ENCODE measurements at regions not wholly inside any gene's neighbourhood (a gene's known extent, or its start where the extent isn't known, plus 50 kb on each side); places are given as distances from the start of the nearest gene placed in this dataset.

DNA sequence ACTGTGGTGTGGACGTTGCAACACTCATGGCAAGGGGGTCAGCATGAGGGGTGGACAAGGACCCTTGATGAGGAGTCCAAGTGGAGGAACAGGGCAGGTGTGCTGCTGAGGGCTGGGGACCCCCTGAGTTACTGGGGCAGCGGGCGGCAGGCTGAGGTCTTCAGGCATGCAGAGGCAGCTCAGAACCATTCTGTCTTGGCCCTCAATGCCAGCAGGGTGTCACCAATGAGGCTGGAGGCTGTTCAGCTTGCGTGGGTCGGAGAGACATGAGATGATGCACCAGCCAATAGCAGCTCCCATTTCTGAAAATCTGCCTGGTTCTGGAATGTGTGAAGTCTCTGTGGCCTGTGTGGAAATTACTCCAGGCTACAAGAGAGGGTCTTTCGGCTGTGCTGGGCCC, 105.4 kb downstream of the INHBB start:
- Histone ChIP-seq H4K91ac (ENCODE audit: low read length) (no peak overlapping the region), H3K23ac (ENCODE audit: low read length in 2 of 2) (no peak overlapping the region), H3K18ac (ENCODE audit: low read depth in 1 of 2, low read length in 2 of 2) (no peak overlapping the region), H3K9me3 (ENCODE audit: control insufficient read depth, low read length) (no peaks in the 10 kb centered on the region), H2BK15ac (ENCODE audit: low read depth, poor library complexity, severe bottlenecking) (no peak overlapping the region), H4K8ac (ENCODE audit: low read length) (no peak overlapping the region), H3K4ac (ENCODE audit: low read depth in 1 of 2, low read length in 2 of 2) (no peak overlapping the region), H2AK5ac (ENCODE audit: low read length, severe bottlenecking) (no peak overlapping the region), H3K4me1 (ENCODE audit: control insufficient read depth, insufficient read depth, low read depth, low read length) (peaks cover 5% of the 10 kb centered on the region), H3K14ac (ENCODE audit: low read length in 2 of 2) (no peak overlapping the region), H3K4me3 (ENCODE audit: insufficient read depth in 1 of 2, low read depth in 1 of 2, low read length in 2 of 2) (peak overlapping the region in 1 of 2 experiments; percentile 17), H2BK5ac (ENCODE audit: low read depth, low read length, poor library complexity, severe bottlenecking) (no peak overlapping the region), H3K27me3 (ENCODE audit: control insufficient read depth in 1 of 2, insufficient read depth in 1 of 2, low read length in 2 of 2) (peaks cover 12 to 49% of the 10 kb centered on the region in 2 experiments), H3K79me1 (replicated peaks; ENCODE audit: low read length, poor library complexity, severe bottlenecking) (no peaks in the 10 kb centered on the region), H3K27ac (ENCODE audit: low read length, poor library complexity, severe bottlenecking) (no peak overlapping the region), H2BK12ac (ENCODE audit: low read length in 2 of 2) (no peak overlapping the region), H3K4me2 (ENCODE audit: low read length, poor library complexity, severe bottlenecking) (no peak overlapping the region), H3K9ac (ENCODE audit: low read length) (no peak overlapping the region), H2BK120ac (ENCODE audit: low read depth, low read length) (no peak overlapping the region), H2AFZ (ENCODE audit: low read depth, low read length) (no peak overlapping the region), H3K36me3 (ENCODE audit: control insufficient read depth in 1 of 2, insufficient read depth in 2 of 2, low read depth in 1 of 2, low read length in 2 of 2) (peaks cover 0 to 3% of the 10 kb centered on the region in 2 experiments)
- WGBS, result 94% methylated on average over 6 of the region's 6 CpGs
- DNase-seq, result no peak

DNA sequence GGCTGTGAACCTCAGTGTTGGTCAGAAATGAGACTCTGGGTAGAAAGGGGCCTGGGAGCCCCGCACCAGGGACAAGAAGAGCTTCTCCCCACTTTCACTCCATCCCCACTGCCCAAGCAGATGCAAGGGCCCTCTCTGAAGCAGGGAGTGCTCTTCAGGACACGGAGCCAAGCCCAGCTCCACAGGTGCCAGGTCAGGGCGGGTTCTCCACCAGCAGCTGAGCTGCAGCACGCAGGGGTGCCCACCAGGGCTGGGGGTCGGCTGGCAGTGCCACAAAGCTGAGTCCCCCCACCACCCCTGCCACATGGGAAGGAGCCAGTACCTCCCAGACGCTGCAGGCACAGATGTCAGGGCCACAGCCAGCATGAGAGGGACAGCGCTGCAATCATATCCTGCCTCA, 106.2 kb downstream of the INHBB start:
- H4K91ac ChIP-seq (ENCODE audit: low read length), result no peak overlapping the region
- no peak overlapping the region for H2AFZ ChIP-seq (ENCODE audit: low read depth, low read length)
- no peaks in the 10 kb centered on the region for H3K79me1 ChIP-seq (replicated peaks; ENCODE audit: low read length, poor library complexity, severe bottlenecking)
- H3K9me3 ChIP-seq (ENCODE audit: control insufficient read depth, low read length), result no peaks in the 10 kb centered on the region
- H3K4me2 ChIP-seq (ENCODE audit: low read length, poor library complexity, severe bottlenecking), result no peak overlapping the region
- H2BK12ac ChIP-seq (ENCODE audit: low read length in 2 of 2), result no peak overlapping the region
- peaks cover 12 to 47% of the 10 kb centered on the region in 2 experiments for H3K27me3 ChIP-seq (ENCODE audit: control insufficient read depth in 1 of 2, insufficient read depth in 1 of 2, low read length in 2 of 2)
- no peak overlapping the region for H3K4me3 ChIP-seq (ENCODE audit: insufficient read depth in 1 of 2, low read depth in 1 of 2, low read length in 2 of 2)
- peaks cover 5% of the 10 kb centered on the region for H3K4me1 ChIP-seq (ENCODE audit: control insufficient read depth, insufficient read depth, low read depth, low read length)
- H2BK15ac ChIP-seq (ENCODE audit: low read depth, poor library complexity, severe bottlenecking), result no peak overlapping the region
- no peak overlapping the region for H2BK120ac ChIP-seq (ENCODE audit: low read depth, low read length)
- H3K23ac ChIP-seq (ENCODE audit: low read length in 2 of 2), result no peak overlapping the region
- no peak overlapping the region for H3K18ac ChIP-seq (ENCODE audit: low read depth in 1 of 2, low read length in 2 of 2)
- H3K36me3 ChIP-seq (ENCODE audit: control insufficient read depth in 1 of 2, insufficient read depth in 2 of 2, low read depth in 1 of 2, low read length in 2 of 2), result peaks cover 0 to 3% of the 10 kb centered on the region in 2 experiments
- DNase-seq, result no peak
- H3K27ac ChIP-seq (ENCODE audit: low read length, poor library complexity, severe bottlenecking), result no peak overlapping the region
- H3K14ac ChIP-seq (ENCODE audit: low read length in 2 of 2), result no peak overlapping the region
- 86% methylated on average over 7 of the region's 7 CpGs for WGBS
- H3K9ac ChIP-seq (ENCODE audit: low read length), result no peak overlapping the region
- no peak overlapping the region for H4K8ac ChIP-seq (ENCODE audit: low read length)
- H3K4ac ChIP-seq (ENCODE audit: low read depth in 1 of 2, low read length in 2 of 2), result no peak overlapping the region
- no peak overlapping the region for H2AK5ac ChIP-seq (ENCODE audit: low read length, severe bottlenecking)
- H2BK5ac ChIP-seq (ENCODE audit: low read depth, low read length, poor library complexity, severe bottlenecking), result no peak overlapping the region

DNA sequence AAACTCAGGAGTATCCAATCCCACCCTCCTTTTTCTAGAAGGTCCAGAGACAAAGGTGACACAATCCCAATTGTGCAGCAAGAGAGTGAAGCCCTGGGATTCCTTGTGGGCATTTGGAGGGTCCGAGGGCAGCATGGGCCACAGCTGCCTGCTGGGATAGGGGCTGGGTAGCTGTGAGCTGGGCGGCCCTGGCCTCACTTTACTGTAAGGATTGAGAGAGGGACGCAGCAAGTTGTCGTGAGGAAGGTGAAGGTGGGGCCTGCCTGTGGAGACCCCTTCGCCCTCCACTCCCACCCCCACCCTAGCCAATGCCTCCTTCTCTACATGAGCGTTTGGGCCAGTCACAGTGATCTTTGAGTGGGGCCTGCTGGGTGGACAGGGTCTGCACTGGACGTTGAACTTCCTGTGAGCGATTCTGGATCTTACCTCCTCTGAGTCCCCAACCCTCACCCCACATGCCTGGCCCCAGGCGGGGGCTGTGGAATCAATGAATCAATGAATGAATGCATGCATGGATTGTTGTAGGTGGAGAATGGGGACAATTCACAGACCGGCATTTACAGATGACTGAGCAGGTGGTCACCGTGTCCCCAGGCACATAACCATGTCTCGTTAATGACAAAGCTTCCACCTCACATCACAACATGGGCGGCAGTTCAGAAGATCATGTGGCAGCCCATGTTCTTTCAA, 107.2 kb downstream of the INHBB start:
- Histone ChIP-seq H3K14ac (ENCODE audit: low read length in 2 of 2) (peak overlapping the region in 1 of 2 experiments; percentile 55), H2BK120ac (ENCODE audit: low read depth, low read length) (no peak overlapping the region), H2AFZ (ENCODE audit: low read depth, low read length) (no peak overlapping the region), H4K91ac (ENCODE audit: low read length) (no peak overlapping the region), H3K4ac (ENCODE audit: low read depth in 1 of 2, low read length in 2 of 2) (no peak overlapping the region), H3K23ac (ENCODE audit: low read length in 2 of 2) (no peak overlapping the region), H3K4me3 (ENCODE audit: insufficient read depth in 1 of 2, low read depth in 1 of 2, low read length in 2 of 2) (no peak overlapping the region), H3K36me3 (ENCODE audit: control insufficient read depth in 1 of 2, insufficient read depth in 2 of 2, low read depth in 1 of 2, low read length in 2 of 2) (no peaks in the 10 kb centered on the region), H4K8ac (ENCODE audit: low read length) (no peak overlapping the region), H3K18ac (ENCODE audit: low read depth in 1 of 2, low read length in 2 of 2) (no peak overlapping the region), H2BK15ac (ENCODE audit: low read depth, poor library complexity, severe bottlenecking) (no peak overlapping the region), H2BK5ac (ENCODE audit: low read depth, low read length, poor library complexity, severe bottlenecking) (no peak overlapping the region), H2BK12ac (ENCODE audit: low read length in 2 of 2) (no peak overlapping the region), H3K9ac (ENCODE audit: low read length) (no peak overlapping the region), H3K27me3 (ENCODE audit: control insufficient read depth in 1 of 2, insufficient read depth in 1 of 2, low read length in 2 of 2) (peaks cover 7 to 37% of the 10 kb centered on the region in 2 experiments), H3K4me2 (ENCODE audit: low read length, poor library complexity, severe bottlenecking) (no peak overlapping the region), H3K27ac (ENCODE audit: low read length, poor library complexity, severe bottlenecking) (no peak overlapping the region), H3K79me1 (replicated peaks; ENCODE audit: low read length, poor library complexity, severe bottlenecking) (no peaks in the 10 kb centered on the region), H3K4me1 (ENCODE audit: control insufficient read depth, insufficient read depth, low read depth, low read length) (peaks cover 5% of the 10 kb centered on the region), H3K9me3 (ENCODE audit: control insufficient read depth, low read length) (peaks cover 6% of the 10 kb centered on the region), H2AK5ac (ENCODE audit: low read length, severe bottlenecking) (no peak overlapping the region)
- DNase-seq, result no peak
- 93% methylated on average over 10 of the region's 13 CpGs for WGBS

DNA sequence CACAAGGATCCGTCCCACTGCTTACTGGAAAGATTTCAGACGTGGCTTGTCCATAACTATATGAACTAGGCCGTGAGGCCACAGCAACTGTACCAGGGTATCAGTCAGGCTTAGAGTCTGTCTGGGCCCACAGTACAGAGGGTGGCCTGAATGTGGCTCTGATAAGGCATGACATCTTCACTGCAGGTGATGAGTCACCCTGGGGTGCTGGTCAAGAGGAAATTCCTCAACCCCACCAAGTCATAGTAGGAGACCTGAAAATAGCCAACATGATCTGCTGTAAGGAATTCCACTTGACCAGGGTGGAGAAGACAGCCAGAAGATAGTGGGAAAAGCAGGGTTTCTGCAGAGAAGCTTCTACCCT, 107.7 kb downstream of the INHBB start:
- Histone ChIP-seq H2AK5ac (ENCODE audit: low read length, severe bottlenecking) (no peak overlapping the region), H3K14ac (ENCODE audit: low read length in 2 of 2) (no peak overlapping the region), H3K9ac (ENCODE audit: low read length) (no peak overlapping the region), H3K79me1 (replicated peaks; ENCODE audit: low read length, poor library complexity, severe bottlenecking) (no peaks in the 10 kb centered on the region), H3K27ac (ENCODE audit: low read length, poor library complexity, severe bottlenecking) (no peak overlapping the region), H2AFZ (ENCODE audit: low read depth, low read length) (no peak overlapping the region), H4K91ac (ENCODE audit: low read length) (no peak overlapping the region), H3K18ac (ENCODE audit: low read depth in 1 of 2, low read length in 2 of 2) (no peak overlapping the region), H3K4me1 (ENCODE audit: control insufficient read depth, insufficient read depth, low read depth, low read length) (peaks cover 5% of the 10 kb centered on the region), H3K27me3 (ENCODE audit: control insufficient read depth in 1 of 2, insufficient read depth in 1 of 2, low read length in 2 of 2) (peaks cover 7 to 35% of the 10 kb centered on the region in 2 experiments), H2BK12ac (ENCODE audit: low read length in 2 of 2) (no peak overlapping the region), H3K4ac (ENCODE audit: low read depth in 1 of 2, low read length in 2 of 2) (no peak overlapping the region), H3K23ac (ENCODE audit: low read length in 2 of 2) (no peak overlapping the region), H3K4me2 (ENCODE audit: low read length, poor library complexity, severe bottlenecking) (no peak overlapping the region), H2BK5ac (ENCODE audit: low read depth, low read length, poor library complexity, severe bottlenecking) (no peak overlapping the region), H3K9me3 (ENCODE audit: control insufficient read depth, low read length) (peaks cover 11% of the 10 kb centered on the region), H3K4me3 (ENCODE audit: insufficient read depth in 1 of 2, low read depth in 1 of 2, low read length in 2 of 2) (no peak overlapping the region), H4K8ac (ENCODE audit: low read length) (no peak overlapping the region), H3K36me3 (ENCODE audit: control insufficient read depth in 1 of 2, insufficient read depth in 2 of 2, low read depth in 1 of 2, low read length in 2 of 2) (no peaks in the 10 kb centered on the region), H2BK15ac (ENCODE audit: low read depth, poor library complexity, severe bottlenecking) (no peak overlapping the region), H2BK120ac (ENCODE audit: low read depth, low read length) (no peak overlapping the region)
- peak; percentile 53 for DNase-seq
- WGBS, result 87% methylated on average over 3 of the region's 3 CpGs

Data from mesenchymal stem cell (in vitro differentiated cells and primary cell).